Osteocyte (in vitro differentiated cells): ENCODE measurements at regions not wholly inside any gene's neighbourhood (a gene's known extent, or its start where the extent isn't known, plus 50 kb on each side); places are given as distances from the start of the nearest gene placed in this dataset.

Experiments
- DNase-seq: peaks from one replicate; pipeline ENCODE4 v3.0.0; 2021; ENCODE audit warnings: mixed read lengths; ENCODE audit not compliant: unreplicated experiment; ENCODE audit errors: extremely low spot score
- H3K27ac Mint-ChIP-seq: one replicate; pipeline ENCODE4 v1.8.0; 2021; ENCODE audit warnings: mild to moderate bottlenecking, mixed read lengths; ENCODE audit not compliant: unreplicated experiment
- H3K27me3 Mint-ChIP-seq: one replicate; pipeline ENCODE4 v1.8.0; 2021; ENCODE audit warnings: mixed read lengths; ENCODE audit not compliant: unreplicated experiment
- H3K36me3 Mint-ChIP-seq: one replicate; pipeline ENCODE4 v1.8.0; 2021; ENCODE audit warnings: mixed read lengths; ENCODE audit not compliant: unreplicated experiment
- H3K4me1 Mint-ChIP-seq: one replicate; pipeline ENCODE4 v1.8.0; 2021; ENCODE audit warnings: mixed read lengths; ENCODE audit not compliant: unreplicated experiment
- H3K4me3 Mint-ChIP-seq: one replicate; pipeline ENCODE4 v1.8.0; 2021; ENCODE audit warnings: mild to moderate bottlenecking, moderate library complexity, mixed read lengths; ENCODE audit not compliant: unreplicated experiment
- H3K9me3 Mint-ChIP-seq: one replicate; pipeline ENCODE4 v1.8.0; 2021; ENCODE audit warnings: mixed read lengths; ENCODE audit not compliant: unreplicated experiment
- TF ChIP-seq, protein P1 (sequence below): fragments of 200-600 bp; sonication (generic); IDR thresholded peaks from 2 replicates; pipeline ENCODE4 v1.5.0; 2021; ENCODE audit warnings: antibody characterized with exemption, mild to moderate bottlenecking, moderate library complexity

DNA sequence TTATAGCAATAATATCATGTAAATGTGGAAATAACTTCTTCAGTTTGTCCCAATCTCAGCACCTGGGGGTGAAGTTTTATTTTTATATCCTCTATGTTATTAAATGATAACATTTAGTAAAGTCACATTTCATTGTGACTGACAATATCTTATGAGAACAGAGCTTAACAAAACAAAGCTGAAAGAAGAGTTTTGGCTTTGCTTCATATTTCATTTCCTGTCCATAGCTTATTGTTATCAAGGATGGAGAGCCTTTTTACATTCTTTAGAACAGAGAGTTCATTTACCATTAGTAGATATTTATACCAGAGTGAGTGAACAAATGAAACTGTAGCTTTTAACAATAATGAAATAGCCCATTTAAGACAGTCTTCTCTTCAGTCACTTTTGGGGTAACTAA is 231.9 kb upstream of the SGK1 start:
- H3K9me3 Mint-ChIP-seq, result peaks cover 12% of the 10 kb centered on the region
- peak overlapping the region; percentile 74 for H3K27ac Mint-ChIP-seq
- no peak overlapping the region for H3K4me3 Mint-ChIP-seq
- no peak for DNase-seq
- TF ChIP-seq, protein P1, sequence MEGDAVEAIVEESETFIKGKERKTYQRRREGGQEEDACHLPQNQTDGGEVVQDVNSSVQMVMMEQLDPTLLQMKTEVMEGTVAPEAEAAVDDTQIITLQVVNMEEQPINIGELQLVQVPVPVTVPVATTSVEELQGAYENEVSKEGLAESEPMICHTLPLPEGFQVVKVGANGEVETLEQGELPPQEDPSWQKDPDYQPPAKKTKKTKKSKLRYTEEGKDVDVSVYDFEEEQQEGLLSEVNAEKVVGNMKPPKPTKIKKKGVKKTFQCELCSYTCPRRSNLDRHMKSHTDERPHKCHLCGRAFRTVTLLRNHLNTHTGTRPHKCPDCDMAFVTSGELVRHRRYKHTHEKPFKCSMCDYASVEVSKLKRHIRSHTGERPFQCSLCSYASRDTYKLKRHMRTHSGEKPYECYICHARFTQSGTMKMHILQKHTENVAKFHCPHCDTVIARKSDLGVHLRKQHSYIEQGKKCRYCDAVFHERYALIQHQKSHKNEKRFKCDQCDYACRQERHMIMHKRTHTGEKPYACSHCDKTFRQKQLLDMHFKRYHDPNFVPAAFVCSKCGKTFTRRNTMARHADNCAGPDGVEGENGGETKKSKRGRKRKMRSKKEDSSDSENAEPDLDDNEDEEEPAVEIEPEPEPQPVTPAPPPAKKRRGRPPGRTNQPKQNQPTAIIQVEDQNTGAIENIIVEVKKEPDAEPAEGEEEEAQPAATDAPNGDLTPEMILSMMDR, result no peak
- H3K4me1 Mint-ChIP-seq, result peaks cover 53% of the 10 kb centered on the region
- no peaks in the 10 kb centered on the region for H3K27me3 Mint-ChIP-seq
- H3K36me3 Mint-ChIP-seq, result peaks cover 4% of the 10 kb centered on the region

DNA sequence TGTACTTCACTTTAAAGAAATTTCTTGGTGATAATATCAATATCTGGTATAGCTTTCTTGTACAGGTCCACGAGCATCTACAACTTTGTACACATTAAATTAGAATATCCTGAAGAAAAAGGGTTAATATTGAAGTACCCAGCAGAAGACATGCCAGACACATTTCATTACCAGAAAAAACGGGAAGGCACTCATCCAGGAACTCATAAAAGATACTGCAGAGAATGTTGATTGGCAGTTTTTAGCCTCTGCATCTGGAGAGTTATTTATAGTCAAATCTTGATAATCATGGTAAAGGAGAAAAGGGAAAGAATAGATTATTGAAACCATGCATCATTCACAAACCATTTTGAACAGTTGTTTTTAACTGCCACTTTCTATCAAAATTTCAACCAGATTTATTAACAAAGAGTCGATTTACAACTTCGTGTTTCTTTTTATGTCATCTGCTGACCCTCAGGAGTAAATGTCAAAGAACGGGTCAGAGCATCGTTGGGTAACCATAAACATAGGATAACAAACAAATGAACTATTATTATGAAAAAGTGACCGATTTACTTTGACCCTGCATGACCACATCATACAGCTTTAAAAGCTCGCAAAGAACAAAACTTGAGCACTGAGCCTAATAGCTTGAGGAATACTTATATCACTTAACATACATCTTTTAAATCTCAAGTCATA is 229.2 kb upstream of the SGK1 start:
- peak overlapping the region; percentile 32 for H3K27ac Mint-ChIP-seq
- H3K27me3 Mint-ChIP-seq, result no peaks in the 10 kb centered on the region
- TF ChIP-seq, protein P1, result no peak
- peaks cover 3% of the 10 kb centered on the region for H3K36me3 Mint-ChIP-seq
- H3K4me3 Mint-ChIP-seq, result no peak overlapping the region
- H3K9me3 Mint-ChIP-seq, result peaks cover 3% of the 10 kb centered on the region
- DNase-seq, result no peak
- peaks cover 45% of the 10 kb centered on the region for H3K4me1 Mint-ChIP-seq

DNA sequence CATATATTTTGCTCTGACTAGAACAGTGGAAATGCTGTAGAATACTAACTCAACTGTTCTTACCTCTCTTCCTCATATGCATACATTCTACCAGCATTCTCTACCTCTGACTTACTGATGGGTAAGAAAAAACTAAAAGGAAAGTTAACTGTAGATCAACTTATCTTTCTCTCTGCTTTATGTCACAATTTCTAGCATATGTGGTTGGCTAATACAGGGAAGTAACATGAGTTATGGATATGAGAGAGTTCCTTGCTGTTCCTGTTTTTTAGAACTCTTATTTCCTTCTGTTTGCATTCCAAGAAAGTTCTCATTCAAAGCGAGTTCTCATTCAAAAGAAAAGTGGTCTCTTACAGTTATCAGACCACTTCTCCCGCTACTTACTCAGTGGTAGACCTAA is 226.8 kb upstream of the SGK1 start:
- Mint-ChIP-seq H3K4me3 (no peak overlapping the region), H3K27ac (no peak overlapping the region), H3K9me3 (no peaks in the 10 kb centered on the region), H3K4me1 (peaks cover 23% of the 10 kb centered on the region), H3K27me3 (no peaks in the 10 kb centered on the region), H3K36me3 (no peaks in the 10 kb centered on the region)
- DNase-seq, result no peak
- TF ChIP-seq, protein P1, result no peak

DNA sequence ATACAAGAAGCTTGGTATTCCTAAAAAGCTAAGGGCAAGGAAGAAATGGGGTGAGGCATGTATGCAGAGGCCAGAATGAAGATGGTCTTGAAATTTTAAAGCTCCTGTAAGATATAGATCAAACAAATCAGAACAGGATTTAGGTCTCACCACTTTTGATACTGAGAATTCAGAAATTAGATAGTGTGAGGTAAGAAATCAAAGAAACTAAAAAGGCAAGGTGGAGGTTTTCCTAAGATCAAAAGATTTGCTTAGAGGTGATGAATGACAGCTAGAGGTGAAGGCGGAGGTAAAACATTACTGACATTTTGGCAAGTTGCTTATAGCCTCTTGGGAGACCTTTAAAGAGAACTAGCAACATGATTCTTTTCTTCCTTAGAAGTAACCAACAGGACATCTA is 225.2 kb upstream of the SGK1 start:
- no peaks in the 10 kb centered on the region for H3K27me3 Mint-ChIP-seq
- no peak overlapping the region for H3K4me3 Mint-ChIP-seq
- no peak for DNase-seq
- no peak overlapping the region for H3K27ac Mint-ChIP-seq
- no peaks in the 10 kb centered on the region for H3K9me3 Mint-ChIP-seq
- H3K36me3 Mint-ChIP-seq, result no peaks in the 10 kb centered on the region
- TF ChIP-seq, protein P1, result no peak
- H3K4me1 Mint-ChIP-seq, result peaks cover 11% of the 10 kb centered on the region

DNA sequence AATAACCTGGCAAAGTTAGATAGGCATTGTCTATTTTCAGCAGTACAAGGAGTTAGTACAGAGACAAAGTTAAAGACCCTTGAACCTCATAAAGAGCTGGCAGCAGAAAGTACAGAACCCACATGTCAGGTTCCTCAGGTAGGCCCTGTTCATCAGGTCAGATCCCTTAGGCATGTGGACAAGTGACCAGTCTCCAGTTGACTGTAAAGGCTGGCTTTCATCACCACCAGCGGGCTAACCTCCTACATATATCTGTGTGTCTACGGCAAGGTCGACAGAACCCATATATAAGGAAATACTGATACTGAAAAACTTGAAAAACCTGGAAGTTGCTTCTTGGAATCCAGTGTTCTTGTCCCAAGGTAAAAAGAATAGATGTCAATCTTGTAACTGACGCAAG is 223.1 kb upstream of the SGK1 start:
- no peaks in the 10 kb centered on the region for H3K27me3 Mint-ChIP-seq
- DNase-seq, result no peak
- H3K27ac Mint-ChIP-seq, result no peak overlapping the region
- H3K4me3 Mint-ChIP-seq, result no peak overlapping the region
- peaks cover 16% of the 10 kb centered on the region for H3K4me1 Mint-ChIP-seq
- TF ChIP-seq, protein P1, result no peak
- no peaks in the 10 kb centered on the region for H3K36me3 Mint-ChIP-seq
- H3K9me3 Mint-ChIP-seq, result no peaks in the 10 kb centered on the region
